Endothelial cell of umbilical vein (primary cell): ENCODE measurements at regions not wholly inside any gene's neighbourhood (a gene's known extent, or its start where the extent isn't known, plus 50 kb on each side); places are given as distances from the start of the nearest gene placed in this dataset.

Experiments used
- BruUV-seq: library from RNA; stranded (reverse); fragments of 400-500 nt; replicated peaks from 2 replicates; lab custom pipeline; 2021; lab: Mats Ljungman, UMichigan
- CTCF ChIA-PET: fragments of 300-600, 350-600 bp; sonication (Branson Sonifier 250); formaldehyde crosslinking; loops from one replicate; lab custom pipeline; 2021; ENCODE audit warnings: antibody characterized with exemption, inconsistent platforms; lab: Charles Lee
- POLR2A ChIA-PET: fragments of 300-600, 350-600 bp; sonication (Branson Sonifier 250); formaldehyde crosslinking; loops from one replicate; lab custom pipeline; 2021; ENCODE audit warnings: antibody characterized with exemption, inconsistent platforms; lab: Charles Lee
- DNase-seq: peaks from one replicate; pipeline ENCODE4 v3.0.0-alpha.2; 2011; ENCODE audit warnings: low read depth, low spot score
- FAIRE-seq: peaks from 2 replicates; lab custom pipeline; 2011; peaks lifted over from hg19 to GRCh38; lab: Jason Lieb, UNC
- H2AFZ ChIP-seq: 2 replicates; pipeline ENCODE4 v1.6.0; 2012; ENCODE audit warnings: low read depth, low read length, control low read depth, inconsistent platforms
- H3K27ac ChIP-seq: 2 replicates; pipeline ENCODE4 v1.5.1; 2011; ENCODE audit warnings: low read depth, mild to moderate bottlenecking, control low read depth, low read length, moderate library complexity; ENCODE audit not compliant: insufficient read depth
- H3K27me3 ChIP-seq, 2 experiments: 2 replicates each; pipeline versions ENCODE4 v1.6.0 to v1.6.1; 2011; ENCODE audit warnings: low read length in 2 of 2, mixed read lengths in 1 of 2; ENCODE audit not compliant: control insufficient read depth in 2 of 2, insufficient read depth in 2 of 2
- H3K36me3 ChIP-seq, 2 experiments: 2 replicates in 1 of 2; 3 replicates in 1 of 2; pipeline ENCODE4 v1.5.1; 2011; ENCODE audit warnings: low read length in 2 of 2, mild to moderate bottlenecking in 1 of 2, moderate library complexity in 1 of 2; ENCODE audit not compliant: control insufficient read depth in 2 of 2, insufficient read depth in 2 of 2; ENCODE audit errors: extremely low read depth in 1 of 2
- H3K4me1 ChIP-seq: 3 replicates; pipeline ENCODE4 v1.5.1; 2011; ENCODE audit warnings: mild to moderate bottlenecking, low read length; ENCODE audit not compliant: control insufficient read depth, insufficient read depth; ENCODE audit errors: extremely low read depth
- H3K4me2 ChIP-seq: 2 replicates; pipeline ENCODE4 v1.6.1; 2011; ENCODE audit warnings: low read length, control low read depth, mixed read lengths; ENCODE audit not compliant: insufficient read depth
- H3K4me3 ChIP-seq, 3 experiments: fragments of 200-600 bp in 1 of 3; sonication (generic), shearing (Covaris generic) in 1 of 3; replicated peaks in 1 of 3; 2 replicates each; pipeline ENCODE4 v1.5.1; 2011 to 2016; ENCODE audit warnings: control low read depth in 3 of 3, low read length in 3 of 3, mild to moderate bottlenecking in 2 of 3, inconsistent platforms in 1 of 3, low read depth in 1 of 3, moderate library complexity in 1 of 3; ENCODE audit not compliant: insufficient read depth in 1 of 3
- H3K79me2 ChIP-seq: 2 replicates; pipeline ENCODE4 v1.6.0; 2012; ENCODE audit warnings: low read length, inconsistent platforms; ENCODE audit not compliant: control insufficient read depth, insufficient read depth
- H3K9ac ChIP-seq: replicated peaks from 2 replicates; pipeline ENCODE3; 2011; ENCODE audit warnings: low read length, control low read depth; ENCODE audit not compliant: insufficient read depth; ENCODE audit errors: extremely low read depth
- H3K9me1 ChIP-seq: replicated peaks from 3 replicates; pipeline ENCODE4 v1.6.0; 2011; ENCODE audit warnings: mild to moderate bottlenecking, low read length; ENCODE audit not compliant: control insufficient read depth, insufficient read depth; ENCODE audit errors: extremely low read depth
- H3K9me3 ChIP-seq: replicated peaks from 2 replicates; pipeline ENCODE4 v1.5.1; 2012; ENCODE audit warnings: low read length, inconsistent platforms; ENCODE audit not compliant: control insufficient read depth, insufficient read depth
- H4K20me1 ChIP-seq: replicated peaks from 2 replicates; pipeline ENCODE3; 2011; ENCODE audit warnings: mild to moderate bottlenecking, low read length; ENCODE audit not compliant: control insufficient read depth, insufficient read depth; ENCODE audit errors: extremely low read depth
- CTCF ChIP-seq, 2 donors: IDR thresholded peaks; 1 replicate in 1 of 2; 2 replicates in 1 of 2; pipeline ENCODE4 v1.5.1; 2011; ENCODE audit warnings: low read length in 2 of 2, mild to moderate bottlenecking in 2 of 2, moderate library complexity in 2 of 2, control low read depth in 1 of 2, inconsistent platforms in 1 of 2, low read depth in 1 of 2; ENCODE audit not compliant: insufficient read depth in 1 of 2; ENCODE audit errors: extremely low read depth in 1 of 2
- EZH2 ChIP-seq: IDR thresholded peaks from 2 replicates; pipeline ENCODE4 v1.6.1; 2012; ENCODE audit warnings: borderline replicate concordance, low read depth, mild to moderate bottlenecking, moderate library complexity, low read length, inconsistent platforms; ENCODE audit not compliant: severe bottlenecking
- FOS ChIP-seq: IDR thresholded peaks from 2 replicates; pipeline ENCODE4 v1.6.1; 2011; ENCODE audit warnings: mild to moderate bottlenecking, low read length, moderate library complexity, borderline replicate concordance; ENCODE audit not compliant: insufficient read depth
- JUN ChIP-seq: IDR thresholded peaks from 2 replicates; pipeline ENCODE4 v1.6.1; 2011; ENCODE audit warnings: borderline replicate concordance, low read depth; ENCODE audit not compliant: insufficient read length, insufficient read depth
- MYC ChIP-seq: IDR thresholded peaks from one replicate; pipeline ENCODE4 v1.6.1; 2011; ENCODE audit warnings: mild to moderate bottlenecking, low read depth, low read length
- POLR2A ChIP-seq: IDR thresholded peaks from 2 replicates; pipeline ENCODE4 v1.6.1; 2012; ENCODE audit warnings: low read depth, mild to moderate bottlenecking, control low read depth, low read length
- POLR2AphosphoS5 ChIP-seq: IDR thresholded peaks from 2 replicates; pipeline ENCODE4 v1.6.1; 2012; ENCODE audit warnings: low read depth, mild to moderate bottlenecking, control low read depth, low read length, moderate library complexity; ENCODE audit not compliant: insufficient read depth
- dilution Hi-C: fragments of 300-500 bp; cut with MboI; formaldehyde crosslinking; loops from one replicate; pipeline ENCODE4 v1.15.0; 2019; ENCODE audit warnings: low sequenced_read_pairs; ENCODE audit not compliant: extremely low pct_ligation_motif_present
- intact Hi-C: fragments of 100-400 bp; cut with micrococcal nuclease; formaldehyde crosslinking; loops from one replicate; pipeline ENCODE4 v1.10.0; 2022
- TF ChIP-seq, protein P1 (sequence below): IDR thresholded peaks from 2 replicates; pipeline ENCODE4 v1.6.1; 2011; ENCODE audit not compliant: insufficient read depth, insufficient read length

GRCh38 chr10:124150189-124150806 is 56.9 kb upstream of the CHST15 start:
- CTCF ChIA-PET, result interaction anchor here (1.0 to 1.2 kb wide), 2 partner anchors 38 to 58 kb away, joined by 3 read pairs; no protein-coding TSS in a partner anchor
- dilution Hi-C loops, result no loop called here

More at GRCh38 chr10:124150189-124150806, 56.9 kb upstream of the CHST15 start:
- TF ChIP-seq JUN (no peak), EZH2 (no peak), POLR2AphosphoS5 (no peak), CTCF (IDR thresholded peaks at IDR 0.05; ENCODE audit: extremely low read depth in 1 of 2, insufficient read depth in 1 of 2, low read depth in 1 of 2, low read length in 2 of 2) (no peak), MYC (no peak), POLR2A (no peak), FOS (no peak)
- TF ChIP-seq, protein P1, sequence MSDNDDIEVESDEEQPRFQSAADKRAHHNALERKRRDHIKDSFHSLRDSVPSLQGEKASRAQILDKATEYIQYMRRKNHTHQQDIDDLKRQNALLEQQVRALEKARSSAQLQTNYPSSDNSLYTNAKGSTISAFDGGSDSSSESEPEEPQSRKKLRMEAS, result no peak
- no peaks in the 10 kb centered on the region for H4K20me1 ChIP-seq
- H3K9me1 ChIP-seq, result no peaks in the 10 kb centered on the region
- peaks cover 17% of the 10 kb centered on the region for H3K4me1 ChIP-seq
- POLR2A ChIA-PET, result no interaction called here
- H3K9ac ChIP-seq, result no peak overlapping the region
- no peak overlapping the region for H2AFZ ChIP-seq
- intact Hi-C loops, result no loop called here
- no TSS peak for BruUV-seq
- DNase-seq (no peak), FAIRE-seq (no peak)
- H3K4me2 ChIP-seq, result no peak overlapping the region
- no peaks in the 10 kb centered on the region for H3K9me3 ChIP-seq
- H3K36me3 ChIP-seq, result no peaks in the 10 kb centered on the region
- no peak overlapping the region for H3K4me3 ChIP-seq
- no peaks in the 10 kb centered on the region for H3K27me3 ChIP-seq
- no peaks in the 10 kb centered on the region for H3K79me2 ChIP-seq
- H3K27ac ChIP-seq, result no peak overlapping the region
